ENCODE measurements at regions not wholly inside any gene's neighbourhood (a gene's known extent, or its start where the extent isn't known, plus 50 kb on each side); places are given as distances from the start of the nearest gene placed in this dataset.

DNA sequence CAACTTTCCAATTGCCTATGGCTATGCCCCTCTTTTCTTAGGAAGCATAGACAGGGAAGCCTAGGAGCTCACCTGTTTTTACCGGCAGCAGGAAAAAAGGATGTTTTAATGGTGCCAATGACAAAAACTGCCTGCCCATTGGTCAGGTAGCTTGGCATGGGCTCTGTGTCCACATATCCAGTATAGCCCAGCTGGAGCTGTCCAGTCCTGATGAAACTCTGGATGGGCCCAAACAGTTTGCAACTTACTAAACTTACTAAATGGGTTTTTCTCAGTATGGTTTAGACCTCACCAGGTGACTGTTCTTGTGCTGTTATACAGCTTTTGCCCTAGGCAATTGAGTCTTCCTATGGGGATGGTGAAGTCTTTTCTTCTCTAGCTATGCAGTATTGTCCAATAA, 711.2 kb downstream of the AMY1C start:
- no peak overlapping the region for H3K4me3 Mint-ChIP-seq (ENCODE audit: unreplicated experiment)
- no peak overlapping the region for H3K27ac Mint-ChIP-seq (ENCODE audit: unreplicated experiment)
- H3K36me3 Mint-ChIP-seq (ENCODE audit: low read depth, unreplicated experiment) = no peaks in the 10 kb centered on the region
- H3K27me3 Mint-ChIP-seq (ENCODE audit: unreplicated experiment) = no peaks in the 10 kb centered on the region
- no peak for TF ChIP-seq CTCF (IDR thresholded peaks at IDR 0.05; ENCODE audit: unreplicated experiment)
- no peak for DNase-seq (ENCODE audit: low spot score)
- peaks cover 16% of the 10 kb centered on the region for H3K9me3 Mint-ChIP-seq (ENCODE audit: unreplicated experiment)
- H3K4me1 Mint-ChIP-seq (ENCODE audit: unreplicated experiment) = no peaks in the 10 kb centered on the region

DNA sequence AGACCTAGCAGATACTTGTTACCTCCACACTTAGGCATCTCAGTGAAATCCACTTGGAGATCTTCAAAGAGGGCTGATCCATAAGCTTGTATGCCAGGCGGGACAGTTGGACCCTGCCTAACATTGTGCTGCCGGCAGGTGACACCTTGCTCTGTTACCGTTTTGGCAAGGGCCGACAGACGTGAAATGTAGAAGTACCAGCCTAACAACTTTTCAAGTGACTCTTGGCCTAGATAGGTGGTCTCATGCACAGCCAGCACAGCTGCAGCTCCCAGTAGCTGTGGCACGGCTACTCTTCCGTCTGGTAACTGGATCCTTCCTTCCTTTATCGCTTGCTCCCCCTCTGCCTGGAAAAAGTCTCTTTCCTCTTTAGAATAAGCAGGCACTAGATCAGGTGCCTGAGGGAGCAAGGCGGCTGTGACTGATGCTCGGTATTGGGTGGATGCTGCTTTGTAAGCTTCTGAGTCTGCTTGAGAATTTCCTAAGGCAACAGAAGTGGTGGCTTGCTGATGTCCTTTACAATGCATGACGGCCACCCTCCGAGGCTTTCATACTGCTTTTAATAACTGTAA, 713.5 kb downstream of the AMY1C start:
- Mint-ChIP-seq H3K9me3 (ENCODE audit: unreplicated experiment) (peaks cover 20% of the 10 kb centered on the region), H3K27ac (ENCODE audit: unreplicated experiment) (no peak overlapping the region), H3K27me3 (ENCODE audit: unreplicated experiment) (no peaks in the 10 kb centered on the region), H3K4me1 (ENCODE audit: unreplicated experiment) (no peaks in the 10 kb centered on the region), H3K36me3 (ENCODE audit: low read depth, unreplicated experiment) (peaks cover 8% of the 10 kb centered on the region), H3K4me3 (ENCODE audit: unreplicated experiment) (no peak overlapping the region)
- TF ChIP-seq CTCF (IDR thresholded peaks at IDR 0.05; ENCODE audit: unreplicated experiment) = no peak
- DNase-seq (ENCODE audit: low spot score) = no peak

DNA sequence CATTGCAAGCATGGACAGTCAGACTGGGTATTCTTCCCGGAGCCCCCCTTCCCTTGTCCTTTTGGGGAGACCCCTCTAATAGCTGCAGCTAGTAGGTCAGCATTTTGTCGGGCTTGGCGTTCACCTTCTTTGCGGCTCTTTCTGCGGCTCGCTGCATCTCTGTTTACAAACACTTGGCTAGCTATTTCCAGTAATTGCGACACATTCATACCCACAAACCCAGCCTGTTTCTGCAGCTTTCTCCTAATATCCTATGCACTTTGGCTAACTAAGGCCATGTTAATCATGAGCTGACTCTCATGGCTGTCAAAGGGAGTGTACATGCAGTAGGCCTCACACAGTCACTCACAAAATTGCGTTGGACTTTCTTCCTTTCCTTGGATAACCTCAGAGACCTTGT, 716.4 kb downstream of the AMY1C start:
- H3K36me3 Mint-ChIP-seq (ENCODE audit: low read depth, unreplicated experiment) = peaks cover 8% of the 10 kb centered on the region
- H3K9me3 Mint-ChIP-seq (ENCODE audit: unreplicated experiment) = peaks cover 8% of the 10 kb centered on the region
- no peak overlapping the region for H3K27ac Mint-ChIP-seq (ENCODE audit: unreplicated experiment)
- DNase-seq (ENCODE audit: low spot score) = no peak
- H3K27me3 Mint-ChIP-seq (ENCODE audit: unreplicated experiment) = no peaks in the 10 kb centered on the region
- TF ChIP-seq CTCF (IDR thresholded peaks at IDR 0.05; ENCODE audit: unreplicated experiment) = no peak
- no peaks in the 10 kb centered on the region for H3K4me1 Mint-ChIP-seq (ENCODE audit: unreplicated experiment)
- no peak overlapping the region for H3K4me3 Mint-ChIP-seq (ENCODE audit: unreplicated experiment)

DNA sequence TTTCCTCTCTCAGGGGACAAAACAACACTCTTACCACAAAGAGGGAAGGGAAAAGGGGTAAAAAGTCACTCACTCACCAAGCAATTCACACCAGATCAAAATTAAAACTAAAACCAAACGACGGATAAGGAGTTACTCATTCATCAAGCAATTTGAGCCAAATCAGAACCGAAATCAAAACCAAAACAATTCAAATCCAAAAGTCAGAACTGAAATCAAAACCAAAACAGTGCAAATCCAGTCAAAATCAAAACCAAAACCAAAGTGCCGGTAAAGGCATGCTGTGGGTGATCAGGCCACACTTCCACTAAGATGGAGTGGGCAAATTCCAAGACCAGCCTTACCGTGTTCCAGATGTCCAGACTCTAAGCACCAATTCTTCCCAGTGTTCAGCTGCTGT, 717.9 kb downstream of the AMY1C start:
- no peak for TF ChIP-seq CTCF (IDR thresholded peaks at IDR 0.05; ENCODE audit: unreplicated experiment)
- Mint-ChIP-seq H3K9me3 (ENCODE audit: unreplicated experiment) (peaks cover 4% of the 10 kb centered on the region), H3K36me3 (ENCODE audit: low read depth, unreplicated experiment) (peaks cover 8% of the 10 kb centered on the region), H3K4me1 (ENCODE audit: unreplicated experiment) (no peaks in the 10 kb centered on the region), H3K27ac (ENCODE audit: unreplicated experiment) (no peak overlapping the region), H3K4me3 (ENCODE audit: unreplicated experiment) (no peak overlapping the region), H3K27me3 (ENCODE audit: unreplicated experiment) (no peaks in the 10 kb centered on the region)
- DNase-seq (ENCODE audit: low spot score) = no peak

DNA sequence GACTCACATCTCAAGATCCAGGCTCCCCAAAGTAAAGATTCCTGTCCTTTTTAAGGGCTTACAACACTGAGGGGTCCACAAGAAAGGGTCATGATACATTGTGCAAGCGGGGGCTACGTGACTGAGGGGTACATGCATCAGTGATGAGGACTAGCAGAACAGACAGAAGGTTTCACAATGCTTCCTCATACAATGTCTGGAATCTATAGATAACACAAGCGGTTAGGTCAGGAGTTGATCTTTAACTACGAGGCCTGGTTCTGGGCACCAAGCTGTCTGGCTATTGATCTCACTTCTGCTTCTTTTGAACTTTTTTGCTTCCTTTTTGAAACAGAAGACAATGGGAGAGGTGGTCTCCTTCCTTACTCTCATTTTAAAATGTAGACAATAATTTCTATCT, 718.6 kb downstream of the AMY1C start:
- no peaks in the 10 kb centered on the region for H3K27me3 Mint-ChIP-seq (ENCODE audit: unreplicated experiment)
- no peak for DNase-seq (ENCODE audit: low spot score)
- H3K9me3 Mint-ChIP-seq (ENCODE audit: unreplicated experiment) = peaks cover 4% of the 10 kb centered on the region
- no peak for TF ChIP-seq CTCF (IDR thresholded peaks at IDR 0.05; ENCODE audit: unreplicated experiment)
- H3K4me1 Mint-ChIP-seq (ENCODE audit: unreplicated experiment) = no peaks in the 10 kb centered on the region
- H3K36me3 Mint-ChIP-seq (ENCODE audit: low read depth, unreplicated experiment) = peaks cover 8% of the 10 kb centered on the region
- no peak overlapping the region for H3K27ac Mint-ChIP-seq (ENCODE audit: unreplicated experiment)
- no peak overlapping the region for H3K4me3 Mint-ChIP-seq (ENCODE audit: unreplicated experiment)
